ENCODE measurements at regions not wholly inside any gene's neighbourhood (a gene's known extent, or its start where the extent isn't known, plus 50 kb on each side); places are given as distances from the start of the nearest gene placed in this dataset.

DNA sequence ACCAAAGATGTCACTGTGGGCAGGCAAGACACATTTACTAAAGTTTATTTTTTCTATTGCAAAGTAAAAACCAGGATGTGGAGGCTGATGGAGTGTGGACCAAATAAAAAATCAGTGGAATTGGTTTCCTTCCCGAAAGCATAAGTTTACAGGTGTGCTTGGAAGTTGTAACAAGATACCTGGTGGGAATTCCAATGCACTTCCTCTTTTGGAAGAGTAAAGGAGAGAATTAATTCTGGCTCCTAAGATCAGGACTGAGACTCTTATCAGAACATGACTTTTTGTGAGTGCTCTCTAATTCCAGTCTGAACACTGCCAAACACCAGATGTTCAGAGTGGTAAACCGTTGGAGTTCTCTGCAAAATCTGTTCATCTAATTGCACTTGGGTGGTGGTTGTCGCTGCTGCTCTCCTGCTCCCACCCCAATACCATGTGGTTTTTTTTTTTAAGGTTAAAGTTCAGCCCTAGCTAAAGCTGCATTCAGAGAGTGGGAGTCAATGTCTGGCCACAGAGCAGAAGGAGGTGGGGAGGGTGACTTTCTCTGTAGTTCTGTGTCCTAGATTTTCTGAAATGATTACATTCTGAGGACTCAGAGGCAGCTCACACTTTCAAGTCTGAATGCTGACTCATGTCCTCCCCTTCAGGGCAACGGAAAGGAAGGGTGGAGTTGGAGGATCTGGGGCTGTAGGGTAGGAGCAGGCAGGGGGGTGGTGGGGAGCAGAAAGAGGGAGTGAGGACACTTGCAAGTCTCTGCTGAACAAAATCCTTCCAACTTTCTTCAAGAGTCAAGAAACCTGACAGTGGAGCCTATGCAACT is 275.8 kb upstream of the PRDM1 start:
- H3K27me3 ChIP-seq (ENCODE audit: control insufficient read depth in 1 of 2, insufficient read depth in 2 of 2, low read length in 2 of 2) = no peaks in the 10 kb centered on the region
- Mint-ChIP-seq H3K4me1 (ENCODE audit: low read depth) (peaks cover 23% of the 10 kb centered on the region), H3K9me3 (no peaks in the 10 kb centered on the region), H3K36me3 (ENCODE audit: low read depth) (no peaks in the 10 kb centered on the region), H3K27me3 (no peaks in the 10 kb centered on the region), H3K4me3 (no peak overlapping the region), H3K27ac (no peak overlapping the region)
- H3K9me3 ChIP-seq (ENCODE audit: control insufficient read depth in 1 of 2, insufficient read depth in 1 of 2, low read length in 2 of 2) = no peaks in the 10 kb centered on the region
- H3K27ac ChIP-seq (ENCODE audit: low read depth in 1 of 2, low read length in 2 of 2) = no peak overlapping the region
- H3K4me1 ChIP-seq (ENCODE audit: insufficient read depth, low read length) = peaks cover 27% of the 10 kb centered on the region
- intact Hi-C loops (cut with DNase I, micrococcal nuclease) = no loop called here
- ATAC-seq (ENCODE audit: poor library complexity) (peak; percentile 17), DNase-seq (peak in 5 of 14 experiments; percentile 11 to 58 (median 40))
- no peak overlapping the region for H3K4me3 ChIP-seq (ENCODE audit: low read length)
- CTCF ChIA-PET = interaction anchor here (0.8 kb wide), 1 partner anchor 30 kb away, joined by 4 read pairs; no protein-coding TSS in a partner anchor
- TF ChIP-seq, protein P1, sequence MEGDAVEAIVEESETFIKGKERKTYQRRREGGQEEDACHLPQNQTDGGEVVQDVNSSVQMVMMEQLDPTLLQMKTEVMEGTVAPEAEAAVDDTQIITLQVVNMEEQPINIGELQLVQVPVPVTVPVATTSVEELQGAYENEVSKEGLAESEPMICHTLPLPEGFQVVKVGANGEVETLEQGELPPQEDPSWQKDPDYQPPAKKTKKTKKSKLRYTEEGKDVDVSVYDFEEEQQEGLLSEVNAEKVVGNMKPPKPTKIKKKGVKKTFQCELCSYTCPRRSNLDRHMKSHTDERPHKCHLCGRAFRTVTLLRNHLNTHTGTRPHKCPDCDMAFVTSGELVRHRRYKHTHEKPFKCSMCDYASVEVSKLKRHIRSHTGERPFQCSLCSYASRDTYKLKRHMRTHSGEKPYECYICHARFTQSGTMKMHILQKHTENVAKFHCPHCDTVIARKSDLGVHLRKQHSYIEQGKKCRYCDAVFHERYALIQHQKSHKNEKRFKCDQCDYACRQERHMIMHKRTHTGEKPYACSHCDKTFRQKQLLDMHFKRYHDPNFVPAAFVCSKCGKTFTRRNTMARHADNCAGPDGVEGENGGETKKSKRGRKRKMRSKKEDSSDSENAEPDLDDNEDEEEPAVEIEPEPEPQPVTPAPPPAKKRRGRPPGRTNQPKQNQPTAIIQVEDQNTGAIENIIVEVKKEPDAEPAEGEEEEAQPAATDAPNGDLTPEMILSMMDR (IDR thresholded peaks at IDR 0.05) = no peak
- H3K36me3 ChIP-seq (ENCODE audit: insufficient read depth, low read length) = no peaks in the 10 kb centered on the region
- POLR2A ChIA-PET = interaction anchor here (0.7 kb wide), 1 partner anchor 160 kb away, joined by 3 read pairs; no protein-coding TSS in a partner anchor

DNA sequence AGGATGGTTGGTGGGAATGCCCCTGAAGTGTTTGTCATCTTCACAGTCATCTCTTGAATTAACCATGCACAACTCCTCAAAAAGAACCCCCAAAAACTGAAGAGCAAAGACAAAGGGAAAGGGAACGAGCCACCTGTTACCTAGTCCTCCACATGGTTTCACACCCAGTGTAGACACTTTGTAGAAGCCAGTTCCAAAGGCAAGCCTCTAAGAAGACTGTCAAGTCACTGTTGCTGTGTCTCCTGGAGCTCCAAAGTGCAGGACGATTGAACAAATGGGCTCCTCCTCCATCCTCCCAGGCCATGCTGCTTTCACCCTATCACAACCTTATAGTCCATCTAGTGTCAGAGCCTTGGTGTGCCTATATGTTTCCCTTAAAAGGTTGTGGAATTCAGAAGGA is 277.6 kb upstream of the PRDM1 start:
- no peaks in the 10 kb centered on the region for H3K9me3 Mint-ChIP-seq
- peaks cover 25% of the 10 kb centered on the region for H3K4me1 ChIP-seq (ENCODE audit: insufficient read depth, low read length)
- ChIA-PET POLR2A (no interaction called here), CTCF (no interaction called here)
- intact Hi-C loops (cut with DNase I, micrococcal nuclease) = no loop called here
- no peaks in the 10 kb centered on the region for H3K27me3 ChIP-seq (ENCODE audit: control insufficient read depth in 1 of 2, insufficient read depth in 2 of 2, low read length in 2 of 2)
- H3K27ac ChIP-seq (ENCODE audit: low read depth in 1 of 2, low read length in 2 of 2) = no peak overlapping the region
- H3K9me3 ChIP-seq (ENCODE audit: control insufficient read depth in 1 of 2, insufficient read depth in 1 of 2, low read length in 2 of 2) = no peaks in the 10 kb centered on the region
- H3K36me3 ChIP-seq (ENCODE audit: insufficient read depth, low read length) = no peaks in the 10 kb centered on the region
- H3K4me1 Mint-ChIP-seq (ENCODE audit: low read depth) = peaks cover 23% of the 10 kb centered on the region
- DNase-seq (no peak), ATAC-seq (ENCODE audit: poor library complexity) (no peak)
- no peak overlapping the region for H3K27ac Mint-ChIP-seq
- TF ChIP-seq, protein P1 (IDR thresholded peaks at IDR 0.05) = no peak
- no peak overlapping the region for H3K4me3 ChIP-seq (ENCODE audit: low read length)
- no peaks in the 10 kb centered on the region for H3K27me3 Mint-ChIP-seq
- H3K36me3 Mint-ChIP-seq (ENCODE audit: low read depth) = no peaks in the 10 kb centered on the region
- H3K4me3 Mint-ChIP-seq = no peak overlapping the region

DNA sequence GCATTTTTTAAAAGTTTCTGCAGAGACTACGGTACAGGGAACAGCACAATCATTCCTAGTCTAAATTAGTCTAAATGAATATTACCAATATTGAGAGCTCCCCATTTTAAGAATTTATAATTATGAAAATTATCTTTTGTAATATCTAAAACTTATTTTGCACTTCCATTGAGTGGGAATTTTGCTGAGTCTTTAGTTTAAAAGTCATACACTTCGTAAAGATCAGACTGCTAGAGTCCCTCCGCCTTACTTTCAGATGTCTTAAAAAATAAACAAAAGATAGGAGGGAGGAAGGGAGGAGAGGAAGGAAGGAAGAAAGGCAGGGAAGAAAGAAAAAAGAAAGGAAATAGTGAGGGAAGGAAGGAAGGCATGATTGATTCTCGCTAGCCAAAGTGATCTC is 278.2 kb upstream of the PRDM1 start:
- H3K27me3 ChIP-seq (ENCODE audit: control insufficient read depth in 1 of 2, insufficient read depth in 2 of 2, low read length in 2 of 2) = no peaks in the 10 kb centered on the region
- ATAC-seq (ENCODE audit: poor library complexity) (no peak), DNase-seq (no peak)
- H3K4me3 Mint-ChIP-seq = no peak overlapping the region
- CTCF ChIA-PET = no interaction called here
- H3K27ac ChIP-seq (ENCODE audit: low read depth in 1 of 2, low read length in 2 of 2) = no peak overlapping the region
- no peak overlapping the region for H3K4me3 ChIP-seq (ENCODE audit: low read length)
- H3K27ac Mint-ChIP-seq = no peak overlapping the region
- no peaks in the 10 kb centered on the region for H3K9me3 ChIP-seq (ENCODE audit: control insufficient read depth in 1 of 2, insufficient read depth in 1 of 2, low read length in 2 of 2)
- TF ChIP-seq, protein P1 (IDR thresholded peaks at IDR 0.05) = no peak
- POLR2A ChIA-PET = no interaction called here
- peaks cover 25% of the 10 kb centered on the region for H3K4me1 ChIP-seq (ENCODE audit: insufficient read depth, low read length)
- intact Hi-C loops (cut with DNase I, micrococcal nuclease) = no loop called here
- no peaks in the 10 kb centered on the region for H3K36me3 ChIP-seq (ENCODE audit: insufficient read depth, low read length)
- H3K27me3 Mint-ChIP-seq = no peaks in the 10 kb centered on the region
- H3K9me3 Mint-ChIP-seq = no peaks in the 10 kb centered on the region
- H3K36me3 Mint-ChIP-seq (ENCODE audit: low read depth) = no peaks in the 10 kb centered on the region
- H3K4me1 Mint-ChIP-seq (ENCODE audit: low read depth) = peaks cover 23% of the 10 kb centered on the region
